GM12891 (cell line): ENCODE measurements at regions not wholly inside any gene's neighbourhood (a gene's known extent, or its start where the extent isn't known, plus 50 kb on each side); places are given as distances from the start of the nearest gene placed in this dataset.

Source experiments
- DNase-seq: peaks from one replicate; pipeline ENCODE4 v3.0.0; 2011; ENCODE audit warnings: low spot score; ENCODE audit not compliant: insufficient read length
- FAIRE-seq: peaks from 2 replicates; lab custom pipeline; 2011; peaks lifted over from hg19 to GRCh38; lab: Jason Lieb, UNC
- PAX5 ChIP-seq: IDR thresholded peaks from 2 replicates; pipeline ENCODE4 v1.6.1; 2011; ENCODE audit warnings: low read length, moderate library complexity, mild to moderate bottlenecking; ENCODE audit not compliant: insufficient read depth, severe bottlenecking
- POLR2A ChIP-seq: IDR thresholded peaks from 2 replicates; pipeline ENCODE4 v1.6.1; 2011; ENCODE audit warnings: low read depth, low read length, control low read depth
- POLR2AphosphoS5 ChIP-seq: IDR thresholded peaks from 2 replicates; pipeline ENCODE4 v1.6.1; 2011; ENCODE audit warnings: low read depth, low read length, control low read depth
- POU2F2 ChIP-seq: IDR thresholded peaks from 2 replicates; pipeline ENCODE4 v1.6.1; 2011; ENCODE audit warnings: low read depth, mild to moderate bottlenecking, control low read depth, low read length, moderate library complexity
- SPI1 ChIP-seq: IDR thresholded peaks from 2 replicates; pipeline ENCODE4 v1.6.1; 2011; ENCODE audit warnings: low read depth, low read length, control low read depth
- TAF1 ChIP-seq: IDR thresholded peaks from 2 replicates; pipeline ENCODE4 v1.6.1; 2011; ENCODE audit warnings: low read depth, low read length, control low read depth

GRCh38 chr7:118615-119391, 73.6 kb upstream of the FAM20C start:
- no peak for FAIRE-seq
- no peak for TF ChIP-seq SPI1
- no peak for TF ChIP-seq POLR2A
- no peak for TF ChIP-seq POU2F2
- no peak for TF ChIP-seq PAX5
- TF ChIP-seq POLR2AphosphoS5: no peak
- TF ChIP-seq TAF1: no peak
- no peak for DNase-seq

- no peak for DNase-seq
- FAIRE-seq: no peak
- TF ChIP-seq POLR2AphosphoS5 (no peak), TAF1 (no peak), POLR2A (no peak), SPI1 (no peak), PAX5 (no peak), POU2F2 (no peak)
Measured at GRCh38 chr7:119392-120163, 72.8 kb upstream of the FAM20C start.

GRCh38 chr7:120164-120991, 72.0 kb upstream of the FAM20C start:
- FAIRE-seq (no peak), DNase-seq (no peak)
- TF ChIP-seq TAF1: no peak
- TF ChIP-seq POLR2AphosphoS5: no peak
- no peak for TF ChIP-seq SPI1

- TF ChIP-seq POLR2AphosphoS5: no peak
- TF ChIP-seq POU2F2: no peak
- no peak for TF ChIP-seq POLR2A
- TF ChIP-seq TAF1: no peak
- no peak for TF ChIP-seq PAX5
- no peak for TF ChIP-seq SPI1
- DNase-seq (no peak), FAIRE-seq (no peak)
Measured at GRCh38 chr7:121002-121785, 71.2 kb upstream of the FAM20C start.

GRCh38 chr7:123237-123636, 69.1 kb upstream of the FAM20C start:
- DNase-seq (no peak), FAIRE-seq (no peak)
- TF ChIP-seq TAF1 (no peak), POLR2AphosphoS5 (no peak), SPI1 (no peak), POU2F2 (no peak)

- no peak for DNase-seq
- no peak for TF ChIP-seq SPI1
- no peak for TF ChIP-seq PAX5
- no peak for TF ChIP-seq TAF1
- TF ChIP-seq POLR2AphosphoS5: no peak
- TF ChIP-seq POU2F2: no peak
- no peak for TF ChIP-seq POLR2A
- no peak for FAIRE-seq
Measured at GRCh38 chr7:124130-124949, 68.0 kb upstream of the FAM20C start.

- TF ChIP-seq PAX5 (no peak), POU2F2 (no peak), POLR2A (no peak), SPI1 (no peak), TAF1 (no peak), POLR2AphosphoS5 (no peak)
- FAIRE-seq: no peak
- no peak for DNase-seq
Measured at GRCh38 chr7:125061-125475, 67.3 kb upstream of the FAM20C start.

- FAIRE-seq (peak; percentile 23), DNase-seq (no peak)
- no peak for TF ChIP-seq POLR2AphosphoS5
- no peak for TF ChIP-seq POLR2A
- TF ChIP-seq PAX5: no peak
- no peak for TF ChIP-seq POU2F2
- no peak for TF ChIP-seq SPI1
- no peak for TF ChIP-seq TAF1
Measured at GRCh38 chr7:125661-126060, 66.7 kb upstream of the FAM20C start.
